Body of pancreas (tissue), 4 donors: ENCODE measurements at regions not wholly inside any gene's neighbourhood (a gene's known extent, or its start where the extent isn't known, plus 50 kb on each side); places are given as distances from the start of the nearest gene placed in this dataset.

Experiments used
- ATAC-seq: fragments of 150-250 bp; one replicate; pipeline ENCODE4 v1.9.1; 2016
- DNase-seq, 4 donors: peaks; one replicate each; pipeline ENCODE4 v3.0.0-alpha.2; 2019
- H3K27ac ChIP-seq, 4 donors: fragments of 200-600 bp; sonication (generic); 1 replicate in 3 of 4; 2 replicates in 1 of 4; pipeline versions ENCODE4 v1.5.1 to v1.6.1; 2016 to 2019; ENCODE audit warnings: mild to moderate bottlenecking in 1 of 4, mixed read lengths in 1 of 4, moderate library complexity in 1 of 4
- H3K27me3 ChIP-seq, 2 donors: fragments of 200-600 bp; sonication (generic); one replicate each; pipeline ENCODE4 v1.6.0; 2016; ENCODE audit warnings: mild to moderate bottlenecking in 1 of 2
- H3K36me3 ChIP-seq, 2 donors: fragments of 200-600 bp; sonication (generic); replicated peaks in 1 of 2; 2 replicates each; pipeline ENCODE4 v1.5.1; 2016; ENCODE audit warnings: low read depth in 2 of 2; ENCODE audit not compliant: insufficient read depth in 1 of 2
- H3K4me1 ChIP-seq: fragments of 200-600 bp; sonication (generic); one replicate; pipeline ENCODE4 v1.6.0; 2016
- H3K4me3 ChIP-seq, 2 donors: fragments of 200-600 bp; sonication (generic); 1 replicate in 1 of 2; 2 replicates in 1 of 2; pipeline ENCODE4 v1.5.1; 2016 to 2019
- H3K9me3 ChIP-seq, 3 donors: fragments of 200-600 bp; sonication (generic); 1 replicate in 2 of 3; 2 replicates in 1 of 3; pipeline ENCODE4 v1.5.1; 2016
- CTCF ChIP-seq, 7 experiments: fragments of 450-650 bp in 4 of 7; fragments of 200-600 bp in 3 of 7; sonication (generic) in 3 of 7; IDR thresholded peaks; one replicate each; pipeline ENCODE4 v1.5.1; 2016 to 2019; ENCODE audit warnings: antibody characterized with exemption in 7 of 7
- POLR2A ChIP-seq, 3 donors: fragments of 450-650 bp; IDR thresholded peaks; one replicate each; pipeline ENCODE4 v1.6.1; 2016; ENCODE audit warnings: antibody characterized with exemption in 3 of 3, mild to moderate bottlenecking in 2 of 3
- WGBS, 2 donors: methylation state at CpG; one replicate each; pipeline ENCODE4 v1.1.5; 2017; 5-methylcytosine and 5-hydroxymethylcytosine counted together
- intact Hi-C: fragments of 100-400 bp; cut with DNase I; formaldehyde crosslinking; loops from one replicate; pipeline ENCODE4 v1.15.1; 2023

GRCh38 chr10:57288754-57289153 lies 927.7 kb upstream of the ZWINT start:
- ATAC-seq: no peak
- no peak overlapping the region for H3K27ac ChIP-seq
- intact Hi-C loops: no loop called here

GRCh38 chr10:57262892-57263291 lies 901.8 kb upstream of the ZWINT start:
- no peaks in the 10 kb centered on the region for H3K36me3 ChIP-seq
- no peaks in the 10 kb centered on the region for H3K27me3 ChIP-seq
- no peaks in the 10 kb centered on the region for H3K9me3 ChIP-seq
- ATAC-seq (no peak), DNase-seq (no peak)
- no peak overlapping the region for H3K4me3 ChIP-seq
- no peaks in the 10 kb centered on the region for H3K4me1 ChIP-seq
- WGBS, 2 donors: 26 to 32% methylated on average over 3 of the region's 3 CpGs
- intact Hi-C loops: no loop called here
- no peak overlapping the region for H3K27ac ChIP-seq
- TF ChIP-seq CTCF (IDR thresholded peaks at IDR 0.05): no peak
- no peak for TF ChIP-seq POLR2A (IDR thresholded peaks at IDR 0.05)

More at GRCh38 chr10:57288754-57289153, 927.7 kb upstream of the ZWINT start:
- Histone ChIP-seq H3K4me1 (no peaks in the 10 kb centered on the region), H3K4me3 (no peak overlapping the region), H3K36me3 (no peaks in the 10 kb centered on the region), H3K9me3 (no peaks in the 10 kb centered on the region), H3K27me3 (no peaks in the 10 kb centered on the region)
- no peak for TF ChIP-seq CTCF (IDR thresholded peaks at IDR 0.05)
- no peak for TF ChIP-seq POLR2A (IDR thresholded peaks at IDR 0.05)
- no peak for DNase-seq

GRCh38 chr10:57260175-57260574 lies 899.1 kb upstream of the ZWINT start:
- Histone ChIP-seq H3K27me3 (no peaks in the 10 kb centered on the region), H3K9me3 (no peaks in the 10 kb centered on the region), H3K4me3 (no peak overlapping the region), H3K36me3 (no peaks in the 10 kb centered on the region), H3K4me1 (no peaks in the 10 kb centered on the region), H3K27ac (no peak overlapping the region)
- DNase-seq: no peak
- WGBS, 2 donors: 58 to 69% methylated on average over 2 of the region's 2 CpGs
- TF ChIP-seq CTCF (IDR thresholded peaks at IDR 0.05) (no peak), POLR2A (IDR thresholded peaks at IDR 0.05) (no peak)
- intact Hi-C loops: no loop called here
- no peak for ATAC-seq

GRCh38 chr10:57249615-57250281 lies 888.7 kb upstream of the ZWINT start:
- DNase-seq (no peak), ATAC-seq (no peak)
- intact Hi-C loops: no loop called here
- Histone ChIP-seq H3K4me3 (no peak overlapping the region), H3K27ac (no peak overlapping the region), H3K9me3 (no peaks in the 10 kb centered on the region), H3K4me1 (no peaks in the 10 kb centered on the region), H3K27me3 (no peaks in the 10 kb centered on the region), H3K36me3 (no peaks in the 10 kb centered on the region)
- 82 to 88% methylated on average over 15 to 28 of the region's 32 CpGs for WGBS, 2 donors
- no peak for TF ChIP-seq CTCF (IDR thresholded peaks at IDR 0.05)
- TF ChIP-seq POLR2A (IDR thresholded peaks at IDR 0.05): no peak

- ATAC-seq (no peak), DNase-seq (no peak)
- intact Hi-C loops: no loop called here
- Histone ChIP-seq H3K27me3 (no peaks in the 10 kb centered on the region), H3K4me1 (no peaks in the 10 kb centered on the region), H3K4me3 (no peak overlapping the region), H3K9me3 (no peaks in the 10 kb centered on the region), H3K36me3 (no peaks in the 10 kb centered on the region), H3K27ac (no peak overlapping the region)
- TF ChIP-seq CTCF (IDR thresholded peaks at IDR 0.05) (no peak), POLR2A (IDR thresholded peaks at IDR 0.05) (no peak)
- WGBS, 2 donors: 34 to 35% methylated on average over 4 of the region's 4 CpGs
These were observed 886.2 kb upstream of the ZWINT start for GRCh38 chr10:57247271-57247670.
